22Rv1 (cell line): ENCODE measurements at regions not wholly inside any gene's neighbourhood (a gene's known extent, or its start where the extent isn't known, plus 50 kb on each side); places are given as distances from the start of the nearest gene placed in this dataset.

Experiments used
- H3K27ac ChIP-seq: fragments of 450-650 bp; 2 replicates; pipeline ENCODE4 v1.5.1; 2017
- ZFX ChIP-seq: fragments of 450-650 bp; IDR thresholded peaks from 2 replicates; pipeline ENCODE4 v1.6.1; 2017; ENCODE audit warnings: antibody characterized with exemption, borderline replicate concordance
- TF ChIP-seq, protein P1 (sequence below): fragments of 450-650 bp; IDR thresholded peaks from 2 replicates; pipeline ENCODE4 v1.5.1; 2017; ENCODE audit warnings: mild to moderate bottlenecking

DNA sequence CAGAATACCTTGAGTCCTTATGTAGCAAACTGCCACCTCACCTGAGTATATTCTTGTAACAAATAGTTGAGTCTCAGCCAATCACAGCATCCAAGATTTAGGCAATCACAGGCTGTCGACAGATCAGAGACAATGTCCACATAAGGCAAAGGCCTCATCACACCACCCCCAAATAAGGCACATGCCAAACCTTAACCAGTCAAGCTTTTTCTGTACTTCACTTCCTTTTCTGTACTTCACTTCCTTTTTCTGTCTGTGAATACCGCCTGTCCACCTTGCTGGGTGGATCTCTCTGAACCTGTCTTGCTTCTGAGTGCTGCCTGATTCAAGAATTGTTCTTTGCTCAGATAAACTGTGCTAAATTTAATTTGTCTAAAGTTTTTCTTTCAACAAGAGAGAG, 210.4 kb upstream of the N4BP1 start:
- no peak overlapping the region for H3K27ac ChIP-seq

DNA sequence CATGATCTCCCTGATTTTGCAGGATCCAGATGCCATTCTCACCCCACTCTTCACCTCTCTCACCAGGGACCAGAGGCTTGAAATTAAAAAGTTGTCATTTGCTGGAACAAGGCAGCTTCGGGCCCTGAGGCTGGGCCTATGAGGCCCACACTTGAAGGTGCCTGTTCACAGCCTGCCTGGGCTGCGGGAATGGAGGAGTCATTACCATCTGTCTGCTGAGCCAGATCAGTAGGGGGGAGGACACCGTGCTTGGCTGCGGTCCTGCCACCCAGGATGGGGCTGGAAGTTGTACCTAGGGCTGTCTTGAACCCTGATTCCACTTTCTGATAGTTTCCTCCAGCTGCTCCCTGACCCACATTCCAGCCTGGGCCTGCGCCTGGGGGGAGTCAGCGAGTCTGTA, 208.3 kb upstream of the N4BP1 start:
- H3K27ac ChIP-seq = no peak overlapping the region
- TF ChIP-seq, protein P1, sequence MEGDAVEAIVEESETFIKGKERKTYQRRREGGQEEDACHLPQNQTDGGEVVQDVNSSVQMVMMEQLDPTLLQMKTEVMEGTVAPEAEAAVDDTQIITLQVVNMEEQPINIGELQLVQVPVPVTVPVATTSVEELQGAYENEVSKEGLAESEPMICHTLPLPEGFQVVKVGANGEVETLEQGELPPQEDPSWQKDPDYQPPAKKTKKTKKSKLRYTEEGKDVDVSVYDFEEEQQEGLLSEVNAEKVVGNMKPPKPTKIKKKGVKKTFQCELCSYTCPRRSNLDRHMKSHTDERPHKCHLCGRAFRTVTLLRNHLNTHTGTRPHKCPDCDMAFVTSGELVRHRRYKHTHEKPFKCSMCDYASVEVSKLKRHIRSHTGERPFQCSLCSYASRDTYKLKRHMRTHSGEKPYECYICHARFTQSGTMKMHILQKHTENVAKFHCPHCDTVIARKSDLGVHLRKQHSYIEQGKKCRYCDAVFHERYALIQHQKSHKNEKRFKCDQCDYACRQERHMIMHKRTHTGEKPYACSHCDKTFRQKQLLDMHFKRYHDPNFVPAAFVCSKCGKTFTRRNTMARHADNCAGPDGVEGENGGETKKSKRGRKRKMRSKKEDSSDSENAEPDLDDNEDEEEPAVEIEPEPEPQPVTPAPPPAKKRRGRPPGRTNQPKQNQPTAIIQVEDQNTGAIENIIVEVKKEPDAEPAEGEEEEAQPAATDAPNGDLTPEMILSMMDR = no peak
- no peak for TF ChIP-seq ZFX

More for the DNA sequence above, 210.4 kb upstream of the N4BP1 start:
- no peak for TF ChIP-seq ZFX
- TF ChIP-seq, protein P1 = no peak

DNA sequence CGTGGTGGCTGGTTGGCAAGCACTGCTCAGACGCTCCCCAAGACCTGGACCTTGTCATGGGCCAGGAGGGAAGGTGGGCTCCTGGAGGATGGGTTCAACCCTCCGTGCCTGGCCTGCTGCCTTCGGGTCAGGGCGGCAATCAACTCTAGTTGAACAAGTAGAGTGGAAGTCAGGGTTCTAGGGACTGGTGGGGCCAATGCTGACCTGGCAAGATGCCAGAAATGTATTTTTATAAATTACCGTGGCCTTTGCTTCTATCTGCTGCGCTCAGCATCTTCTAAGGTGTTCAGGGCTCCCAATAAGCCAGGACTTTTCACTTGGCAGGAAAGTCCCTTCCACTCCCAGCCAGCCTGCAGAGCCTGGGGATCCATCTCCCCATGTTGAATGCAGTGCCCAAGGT, 207.1 kb upstream of the N4BP1 start:
- H3K27ac ChIP-seq = no peak overlapping the region
- TF ChIP-seq ZFX = no peak
- TF ChIP-seq, protein P1 = no peak

DNA sequence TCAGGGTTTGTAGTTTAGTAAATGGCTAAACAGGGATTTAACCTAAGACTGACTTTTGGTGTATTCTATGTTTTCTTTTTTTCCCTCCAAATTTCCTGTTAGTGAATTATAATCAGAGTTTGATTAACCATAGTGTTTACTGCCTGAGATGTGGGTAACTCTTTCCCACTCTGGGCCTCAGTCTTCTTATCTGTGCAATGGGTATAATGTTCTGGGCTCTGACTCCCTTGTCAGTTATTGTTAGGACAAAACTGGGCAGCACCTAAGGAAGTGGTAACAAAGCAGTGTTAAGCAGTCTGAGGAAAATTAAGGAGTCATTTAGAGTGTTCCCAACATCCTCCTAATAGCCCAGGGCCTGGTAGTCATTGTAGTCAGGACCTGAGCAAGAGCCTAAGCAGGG, 206.4 kb upstream of the N4BP1 start:
- H3K27ac ChIP-seq = no peak overlapping the region
- no peak for TF ChIP-seq ZFX
- TF ChIP-seq, protein P1 = no peak

DNA sequence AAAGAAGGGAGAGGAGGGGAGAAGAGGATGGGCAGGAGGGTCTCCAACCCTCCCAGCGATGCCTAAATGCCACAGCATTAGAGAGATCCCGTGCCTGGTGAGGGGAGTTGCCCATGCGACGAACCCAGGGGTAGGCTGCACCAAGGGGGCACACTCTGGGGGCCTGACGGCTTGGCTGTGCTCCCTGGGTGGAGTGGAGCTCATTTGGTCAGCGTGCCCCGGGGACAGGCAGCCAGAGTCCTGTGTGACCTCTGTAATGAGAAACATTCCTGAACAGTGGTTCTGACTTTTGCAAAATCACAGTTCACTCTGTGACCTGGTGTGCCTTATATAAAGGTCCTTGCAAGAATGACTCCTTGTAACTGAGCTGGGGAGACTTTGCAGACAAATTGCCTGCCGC, 205.0 kb upstream of the N4BP1 start:
- no peak for TF ChIP-seq ZFX
- H3K27ac ChIP-seq = no peak overlapping the region

DNA sequence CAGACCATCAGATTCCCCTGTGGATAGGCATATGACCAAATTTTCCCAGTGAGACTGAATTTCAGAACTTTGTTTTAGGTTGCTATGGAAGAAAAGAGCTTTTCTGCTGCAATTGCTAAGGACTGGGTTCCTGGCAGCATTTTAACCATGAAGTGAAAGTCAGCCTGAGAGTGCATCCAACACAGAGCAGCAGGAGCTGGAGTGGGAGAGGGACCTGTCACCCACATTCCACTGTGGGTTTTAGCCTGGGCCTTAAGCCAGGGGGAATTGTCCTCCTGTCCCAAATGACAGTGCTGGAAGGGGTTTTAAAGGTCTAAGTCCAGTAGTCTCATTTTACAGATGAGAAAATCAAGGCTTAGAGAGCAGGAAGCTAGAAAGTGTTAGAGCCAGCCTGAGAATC, 203.5 kb upstream of the N4BP1 start:
- TF ChIP-seq ZFX = no peak
- TF ChIP-seq, protein P1 = no peak
- no peak overlapping the region for H3K27ac ChIP-seq

DNA sequence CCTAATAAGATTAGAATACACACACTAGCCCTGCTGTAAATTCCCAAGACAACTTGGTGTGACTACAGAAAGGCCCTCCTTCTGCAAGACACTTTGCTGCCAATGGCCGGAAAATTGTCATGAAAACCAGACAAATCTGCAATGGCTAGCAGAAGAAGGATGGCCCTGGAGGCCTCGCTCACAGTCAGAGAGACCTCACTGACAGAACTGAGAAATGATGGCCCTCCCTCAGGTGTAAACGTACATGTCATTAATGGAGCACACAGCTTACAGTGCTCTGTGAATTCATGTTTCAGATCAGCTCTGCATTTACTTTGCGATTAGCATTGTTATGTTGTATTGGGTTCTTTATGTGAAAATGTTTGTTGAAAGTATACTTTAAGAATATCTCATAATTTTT, 202.9 kb upstream of the N4BP1 start:
- no peak for TF ChIP-seq ZFX
- TF ChIP-seq, protein P1 = no peak
- H3K27ac ChIP-seq = no peak overlapping the region

DNA sequence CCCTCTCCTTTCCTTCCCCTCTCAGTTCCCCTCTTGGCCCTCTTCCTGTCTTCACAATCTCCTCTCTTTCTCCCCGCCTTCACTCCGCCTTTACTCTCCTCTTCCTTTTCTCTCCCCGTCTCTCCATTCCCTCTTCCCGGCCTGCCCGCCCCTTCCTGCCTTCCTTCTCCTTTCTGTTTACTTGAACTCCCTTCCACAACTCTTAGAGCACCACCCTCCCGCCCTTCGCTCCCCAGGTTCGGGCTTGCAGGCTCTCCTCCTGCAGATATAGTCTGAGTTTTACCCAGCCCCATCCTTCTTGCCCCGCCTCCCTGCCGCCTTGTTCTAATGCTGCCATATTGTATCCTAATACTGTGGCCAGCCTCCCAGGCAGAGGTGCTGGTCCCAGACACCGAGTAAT, 201.5 kb upstream of the N4BP1 start:
- no peak for TF ChIP-seq ZFX
- H3K27ac ChIP-seq = no peak overlapping the region
